ENCODE measurements at regions not wholly inside any gene's neighbourhood (a gene's known extent, or its start where the extent isn't known, plus 50 kb on each side); places are given as distances from the start of the nearest gene placed in this dataset.

- no peak for TF ChIP-seq CTCF (conservative IDR thresholded peaks at IDR 0.05; ENCODE audit: low read length)
- TF ChIP-seq EZH2phosphoT487 (IDR thresholded peaks at IDR 0.05; ENCODE audit: borderline replicate concordance): no peak
These were observed 85.1 kb downstream of the CTH start for GRCh38 chr1:70496181-70496580.
